GM12891 (cell line): ENCODE measurements at regions not wholly inside any gene's neighbourhood (a gene's known extent, or its start where the extent isn't known, plus 50 kb on each side); places are given as distances from the start of the nearest gene placed in this dataset.

Source experiments
- POLR2A ChIP-seq: IDR thresholded peaks from 2 replicates; pipeline ENCODE4 v1.6.1; 2011; ENCODE audit warnings: low read depth, low read length, control low read depth
- POLR2AphosphoS5 ChIP-seq: IDR thresholded peaks from 2 replicates; pipeline ENCODE4 v1.6.1; 2011; ENCODE audit warnings: low read depth, low read length, control low read depth

GRCh38 chr12:127113945-127114344, 1153.0 kb upstream of the TMEM132C start:
- no peak for TF ChIP-seq POLR2A
- TF ChIP-seq POLR2AphosphoS5: no peak
